Thymus (tissue), 11 donors: ENCODE measurements at regions not wholly inside any gene's neighbourhood (a gene's known extent, or its start where the extent isn't known, plus 50 kb on each side); places are given as distances from the start of the nearest gene placed in this dataset.
"Not testable (repeated sequence)": the region's sequence is repeated elsewhere in the genome, so short reads cannot be mapped to it uniquely, and the experiment has no call there.

ENCODE experiments used
- DNase-seq, 9 donors: peaks; one replicate each; pipeline ENCODE4 v3.0.0-alpha.2; 2013; ENCODE audit warnings: low spot score in 9 of 9, low read depth in 6 of 9, missing footprints in 1 of 9
- H3K27ac ChIP-seq, 2 donors: one replicate each; pipeline ENCODE4 v1.5.1; 2013; ENCODE audit warnings: control low read depth in 1 of 2, low read depth in 1 of 2, low read length in 1 of 2, mild to moderate bottlenecking in 1 of 2, moderate library complexity in 1 of 2
- H3K27me3 ChIP-seq, 2 donors: one replicate each; pipeline ENCODE4 v1.5.1; 2013; ENCODE audit warnings: low read length in 1 of 2; ENCODE audit not compliant: control insufficient read depth in 2 of 2, insufficient read depth in 1 of 2
- H3K36me3 ChIP-seq, 2 donors: one replicate each; pipeline ENCODE4 v1.5.1; 2013; ENCODE audit warnings: low read length in 1 of 2, mild to moderate bottlenecking in 1 of 2, moderate library complexity in 1 of 2; ENCODE audit not compliant: control insufficient read depth in 2 of 2, insufficient read depth in 2 of 2
- H3K4me1 ChIP-seq, 2 donors: one replicate each; pipeline ENCODE4 v1.5.1; 2013; ENCODE audit warnings: low read length in 2 of 2; ENCODE audit not compliant: control insufficient read depth in 2 of 2, insufficient read depth in 2 of 2
- H3K4me3 ChIP-seq, 2 donors: one replicate each; pipeline ENCODE4 v1.5.1; 2013; ENCODE audit warnings: low read length in 2 of 2, control low read depth in 1 of 2, mild to moderate bottlenecking in 1 of 2
- H3K9me3 ChIP-seq, 2 donors: one replicate each; pipeline ENCODE4 v1.5.1; 2013; ENCODE audit warnings: low read length in 1 of 2, mild to moderate bottlenecking in 1 of 2; ENCODE audit not compliant: control insufficient read depth in 2 of 2, insufficient read depth in 1 of 2
- WGBS: extraction: QIAGEN DNeasy Blood & Tissue Kit; methylation state at CpG from one replicate; pipeline ENCODE4 v1.1.7; 2013; 5-methylcytosine and 5-hydroxymethylcytosine counted together
- donor health status: healthy.

DNA sequence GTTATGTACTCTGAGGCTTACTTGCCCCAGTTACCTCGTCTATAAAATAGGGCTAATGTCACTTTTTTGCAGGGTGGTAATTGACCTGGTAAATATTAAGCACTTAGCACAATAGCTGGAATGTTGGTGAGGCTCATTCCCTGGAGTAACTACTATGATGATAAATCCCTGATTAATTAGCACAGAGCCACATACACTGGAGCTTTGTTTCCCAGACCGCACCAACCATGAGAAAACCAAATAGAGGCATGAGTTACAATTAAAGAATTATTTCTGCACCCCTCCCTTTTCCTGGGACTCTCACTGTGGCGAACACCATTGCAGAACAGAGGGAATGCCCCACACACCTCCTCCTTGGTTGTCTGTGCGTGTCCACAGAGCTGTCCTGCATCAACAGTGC is 76.6 kb upstream of the CPOX start:
- DNase-seq: no peak
- no peaks in the 10 kb centered on the region for H3K4me1 ChIP-seq
- H3K36me3 ChIP-seq: no peaks in the 10 kb centered on the region
- H3K27ac ChIP-seq: no peak overlapping the region
- no peak overlapping the region for H3K4me3 ChIP-seq
- H3K9me3 ChIP-seq: no peaks in the 10 kb centered on the region
- H3K27me3 ChIP-seq: no peaks in the 10 kb centered on the region
- WGBS: 96% methylated on average over 4 of the region's 4 CpGs

DNA sequence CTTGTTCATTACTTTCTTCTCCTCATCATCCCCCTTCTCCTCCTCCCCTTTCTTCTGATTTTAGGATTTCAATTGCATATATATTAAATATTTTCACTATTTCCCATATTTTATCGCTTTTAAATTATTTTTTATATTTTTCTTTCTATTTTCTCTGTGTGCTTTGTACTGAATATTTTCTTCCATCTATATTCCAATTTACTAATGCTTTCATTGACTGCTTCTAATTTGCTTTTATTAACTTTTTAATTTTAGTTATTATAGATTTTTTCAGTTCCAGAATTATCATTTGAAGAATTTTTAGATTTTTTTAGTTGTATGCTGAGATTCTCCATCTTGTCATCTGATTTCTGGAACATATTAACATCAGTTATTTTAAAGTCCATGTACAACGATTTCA is 83.2 kb upstream of the ST3GAL6 start:
- no peak overlapping the region for H3K4me3 ChIP-seq
- no peaks in the 10 kb centered on the region for H3K4me1 ChIP-seq
- DNase-seq: no peak
- H3K36me3 ChIP-seq: no peaks in the 10 kb centered on the region
- 98% methylated on average over 2 of the region's 2 CpGs for WGBS
- no peaks in the 10 kb centered on the region for H3K9me3 ChIP-seq
- H3K27me3 ChIP-seq: no peaks in the 10 kb centered on the region
- no peak overlapping the region for H3K27ac ChIP-seq

DNA sequence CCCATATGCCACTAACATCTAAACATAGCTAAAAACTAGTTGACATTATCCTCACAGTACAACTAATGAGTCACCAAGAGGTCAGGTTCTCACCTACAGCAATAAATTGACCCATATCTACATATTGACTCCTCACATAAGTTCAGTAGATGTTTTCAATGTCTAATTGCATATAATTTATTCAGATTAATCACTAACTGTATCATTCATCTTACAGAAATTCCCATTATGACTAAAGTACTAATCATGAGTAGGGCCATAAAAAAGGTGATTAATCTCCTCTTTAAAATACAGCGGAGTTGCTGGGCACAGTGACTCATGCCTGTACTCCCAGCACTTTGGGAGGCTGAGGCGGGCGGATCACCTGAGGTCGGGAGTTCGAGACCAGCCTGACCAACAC is 82.4 kb upstream of the ST3GAL6 start:
- H3K27me3 ChIP-seq: no peaks in the 10 kb centered on the region
- no peak overlapping the region for H3K27ac ChIP-seq
- H3K36me3 ChIP-seq: no peaks in the 10 kb centered on the region
- H3K4me1 ChIP-seq: no peaks in the 10 kb centered on the region
- no peaks in the 10 kb centered on the region for H3K9me3 ChIP-seq
- no peak for DNase-seq
- 98% methylated on average over 5 of the region's 5 CpGs for WGBS
- no peak overlapping the region for H3K4me3 ChIP-seq

DNA sequence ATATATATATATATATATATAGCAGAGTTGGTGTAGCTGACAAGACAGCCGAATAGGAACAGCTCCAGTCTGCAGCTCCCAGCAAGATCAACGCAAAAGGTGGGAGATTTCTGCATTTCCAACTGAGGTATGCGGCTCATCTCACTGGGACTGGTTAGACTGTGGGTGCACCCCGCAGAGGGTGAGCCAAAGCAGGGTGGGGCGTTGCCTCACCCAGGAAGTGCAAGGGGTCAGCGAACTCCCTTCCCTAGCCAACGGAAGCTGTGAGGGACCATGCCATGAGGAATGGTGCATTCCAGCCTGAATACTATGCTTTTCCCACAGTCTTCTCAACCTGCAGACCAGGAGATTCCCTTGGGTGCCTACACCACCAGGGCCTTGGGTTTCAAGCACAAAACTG is 81.7 kb upstream of the ST3GAL6 start:
- 89% methylated on average over 7 of the region's 7 CpGs for WGBS

DNA sequence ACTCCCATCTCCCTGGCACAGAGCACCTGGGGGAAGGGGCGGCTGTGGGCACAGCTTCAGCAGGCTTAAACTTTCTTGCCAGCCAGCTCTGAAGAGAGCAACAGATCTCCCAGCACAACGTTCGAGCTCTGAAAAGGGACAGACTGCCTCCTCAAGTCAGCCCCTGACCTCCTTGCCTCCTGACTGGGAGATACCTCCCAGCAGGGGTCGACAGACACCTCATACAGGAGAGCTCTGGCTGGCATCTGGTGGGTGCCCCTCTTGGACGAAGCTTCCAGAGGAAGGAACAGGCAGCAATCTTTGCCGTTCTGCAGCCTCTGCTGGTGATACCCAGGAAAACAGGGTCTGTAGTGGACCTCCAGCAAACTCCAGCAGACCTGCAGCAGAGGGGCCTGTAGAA is 80.7 kb upstream of the ST3GAL6 start:
- WGBS: 88% methylated on average over 6 of the region's 6 CpGs
- not testable (repeated sequence) for DNase-seq, H3K27ac ChIP-seq, H3K27me3 ChIP-seq, H3K4me3 ChIP-seq, H3K4me1 ChIP-seq, H3K36me3 ChIP-seq, H3K9me3 ChIP-seq

More for the DNA sequence above, 81.7 kb upstream of the ST3GAL6 start:
- Histone ChIP-seq H3K27me3 (no peaks in the 10 kb centered on the region), H3K9me3 (no peaks in the 10 kb centered on the region), H3K4me3 (no peak overlapping the region), H3K4me1 (no peaks in the 10 kb centered on the region), H3K27ac (no peak overlapping the region), H3K36me3 (no peaks in the 10 kb centered on the region)
- no peak for DNase-seq

DNA sequence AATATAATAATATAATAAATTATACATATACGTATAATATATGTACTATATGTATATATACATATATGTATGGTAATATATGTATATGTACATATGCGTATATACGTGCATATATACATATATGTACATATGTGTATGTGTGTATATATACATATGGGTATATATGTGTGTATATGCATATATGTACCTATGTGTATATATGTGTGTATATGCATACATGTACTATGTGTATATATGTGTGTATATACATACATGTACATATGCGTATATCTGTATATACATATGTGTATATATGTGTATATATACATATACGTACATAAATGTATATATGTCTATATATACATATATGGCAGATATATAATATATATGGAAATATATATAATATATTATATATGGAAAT is 74.8 kb upstream of the ST3GAL6 start:
- 91% methylated on average over 5 of the region's 5 CpGs for WGBS
- H3K4me3 ChIP-seq: no peak overlapping the region
- no peaks in the 10 kb centered on the region for H3K27me3 ChIP-seq
- DNase-seq: no peak
- no peaks in the 10 kb centered on the region for H3K4me1 ChIP-seq
- no peaks in the 10 kb centered on the region for H3K36me3 ChIP-seq
- no peaks in the 10 kb centered on the region for H3K9me3 ChIP-seq
- no peak overlapping the region for H3K27ac ChIP-seq

DNA sequence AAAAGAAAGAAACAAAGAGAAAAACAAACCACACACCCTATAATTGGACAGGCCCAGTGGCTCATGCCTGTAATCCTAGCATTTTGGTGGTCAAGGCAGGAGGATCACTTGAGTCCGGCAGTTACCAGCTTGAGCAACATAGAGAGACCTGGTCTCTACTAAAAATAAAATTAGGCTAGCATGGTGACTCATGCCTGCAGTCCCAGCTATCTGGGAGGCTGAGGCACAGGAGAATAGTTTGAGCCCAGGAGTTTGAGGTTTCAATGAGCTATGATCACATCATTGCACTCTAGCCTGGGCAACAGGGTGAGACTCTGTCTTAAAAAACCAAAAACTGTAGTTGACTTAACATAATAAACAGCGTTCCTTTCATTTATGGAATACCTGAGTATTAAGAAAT is 72.3 kb upstream of the ST3GAL6 start:
- Histone ChIP-seq H3K36me3 (no peaks in the 10 kb centered on the region), H3K27me3 (no peaks in the 10 kb centered on the region), H3K9me3 (no peaks in the 10 kb centered on the region), H3K27ac (no peak overlapping the region), H3K4me3 (no peak overlapping the region), H3K4me1 (no peaks in the 10 kb centered on the region)
- WGBS: 98% methylated on average over 2 of the region's 2 CpGs
- no peak for DNase-seq

DNA sequence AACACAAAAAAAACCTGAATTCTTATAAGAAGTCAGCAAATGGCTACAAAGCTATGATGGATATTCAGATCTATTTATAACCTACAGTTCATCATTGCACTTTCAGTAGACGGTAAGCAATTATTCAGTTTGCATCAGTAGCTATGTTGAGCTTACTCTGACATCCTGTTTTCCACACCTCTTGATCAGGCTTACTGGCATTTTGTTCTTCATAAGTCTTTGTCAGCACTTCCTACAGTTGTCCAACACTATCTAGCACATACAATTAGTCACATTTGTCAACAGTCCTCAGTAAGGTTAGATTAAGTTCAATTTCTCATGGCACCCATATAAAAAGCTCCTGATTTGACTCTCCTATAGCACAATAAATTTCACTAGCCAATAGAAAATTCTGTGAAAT is 71.2 kb upstream of the ST3GAL6 start:
- WGBS: 100% methylated on average over 1 of the region's 1 CpG
- H3K27me3 ChIP-seq: no peaks in the 10 kb centered on the region

DNA sequence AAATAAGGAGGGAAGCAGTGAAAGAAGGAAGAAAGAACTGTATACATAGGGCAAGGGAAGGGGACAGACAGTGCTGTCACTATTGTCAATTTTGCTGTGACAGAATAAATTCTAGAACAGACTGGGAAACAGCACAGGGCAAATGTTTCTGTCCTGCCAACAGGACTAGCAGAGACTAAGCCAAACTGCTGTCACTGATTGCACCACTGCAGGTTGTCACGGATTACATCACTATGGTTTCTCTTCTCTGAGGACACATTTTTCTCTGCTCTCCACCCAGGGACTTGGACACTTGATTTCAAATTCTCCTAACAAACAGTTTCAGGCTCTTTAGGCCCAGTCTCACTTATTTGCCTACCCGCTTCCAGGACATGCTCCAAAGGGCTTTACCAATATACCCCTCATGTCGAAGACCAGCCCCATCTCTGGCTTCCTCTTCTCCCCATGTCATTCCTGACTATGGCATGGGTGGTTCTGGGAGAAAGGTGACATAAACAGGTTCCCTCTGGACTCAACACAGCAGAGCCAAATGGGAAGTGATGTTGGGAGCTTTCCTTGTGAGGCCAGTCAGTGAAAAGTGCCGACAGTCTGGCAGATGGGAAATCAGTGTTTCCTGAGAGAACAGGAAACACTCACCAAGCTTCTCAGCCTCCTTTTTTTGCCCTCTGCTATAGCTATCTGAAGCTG is 70.2 kb upstream of the ST3GAL6 start:
- no peak overlapping the region for H3K4me3 ChIP-seq
- no peaks in the 10 kb centered on the region for H3K4me1 ChIP-seq
- no peaks in the 10 kb centered on the region for H3K9me3 ChIP-seq
- no peak for DNase-seq
- no peak overlapping the region for H3K27ac ChIP-seq
- no peaks in the 10 kb centered on the region for H3K36me3 ChIP-seq
- 74% methylated on average over 4 of the region's 4 CpGs for WGBS
- H3K27me3 ChIP-seq: no peaks in the 10 kb centered on the region

More for the DNA sequence above, 71.2 kb upstream of the ST3GAL6 start:
- DNase-seq: no peak
- H3K36me3 ChIP-seq: no peaks in the 10 kb centered on the region
- no peaks in the 10 kb centered on the region for H3K4me1 ChIP-seq
- no peaks in the 10 kb centered on the region for H3K9me3 ChIP-seq
- H3K27ac ChIP-seq: no peak overlapping the region
- H3K4me3 ChIP-seq: no peak overlapping the region

DNA sequence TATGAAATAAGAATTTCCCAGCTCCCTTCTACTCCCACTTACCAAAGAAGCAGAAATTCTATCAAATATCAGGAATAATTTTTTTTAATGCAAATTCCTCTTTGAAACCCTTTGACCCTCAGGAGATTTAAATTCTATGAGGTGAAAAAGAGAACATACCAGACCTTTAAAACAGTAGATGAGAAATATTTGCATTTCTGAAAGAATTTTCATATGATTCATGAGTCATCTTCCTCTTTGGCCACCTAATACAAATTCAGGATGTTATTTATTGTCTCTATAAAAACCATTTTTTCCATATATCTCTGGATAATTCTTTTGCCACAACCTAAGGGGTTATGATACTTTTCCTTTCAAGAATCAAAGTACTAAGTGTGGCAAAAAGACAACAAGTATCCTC is 67.3 kb upstream of the ST3GAL6 start:
- no peak overlapping the region for H3K27ac ChIP-seq
- H3K27me3 ChIP-seq: no peaks in the 10 kb centered on the region
- no peak for DNase-seq
- H3K36me3 ChIP-seq: no peaks in the 10 kb centered on the region
- H3K9me3 ChIP-seq: no peaks in the 10 kb centered on the region
- no peak overlapping the region for H3K4me3 ChIP-seq
- H3K4me1 ChIP-seq: no peaks in the 10 kb centered on the region
